ENCODE measurements at regions not wholly inside any gene's neighbourhood (a gene's known extent, or its start where the extent isn't known, plus 50 kb on each side); places are given as distances from the start of the nearest gene placed in this dataset.
"Not testable (repeated sequence)": the region's sequence is repeated elsewhere in the genome, so short reads cannot be mapped to it uniquely, and the experiment has no call there.

DNA sequence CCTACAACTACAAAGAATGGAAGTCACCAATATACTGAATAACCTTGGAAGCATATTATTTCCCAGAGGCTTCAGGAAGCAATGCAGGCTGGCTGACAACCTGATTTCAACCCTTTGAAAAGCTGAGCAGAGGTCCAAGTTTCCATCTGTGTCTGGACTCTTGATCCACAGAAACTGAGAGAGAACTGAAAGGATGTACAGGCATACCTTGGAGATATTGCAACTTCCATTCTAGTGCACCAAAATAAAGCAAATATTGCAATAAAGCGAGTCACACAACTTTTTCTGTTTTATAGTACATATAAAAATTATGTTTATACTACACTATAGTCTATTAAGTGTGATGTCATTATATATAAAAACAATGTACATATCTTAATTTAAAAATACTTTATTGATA, 85.3 kb downstream of the TYW3 start:
- DNase-seq = no peak

DNA sequence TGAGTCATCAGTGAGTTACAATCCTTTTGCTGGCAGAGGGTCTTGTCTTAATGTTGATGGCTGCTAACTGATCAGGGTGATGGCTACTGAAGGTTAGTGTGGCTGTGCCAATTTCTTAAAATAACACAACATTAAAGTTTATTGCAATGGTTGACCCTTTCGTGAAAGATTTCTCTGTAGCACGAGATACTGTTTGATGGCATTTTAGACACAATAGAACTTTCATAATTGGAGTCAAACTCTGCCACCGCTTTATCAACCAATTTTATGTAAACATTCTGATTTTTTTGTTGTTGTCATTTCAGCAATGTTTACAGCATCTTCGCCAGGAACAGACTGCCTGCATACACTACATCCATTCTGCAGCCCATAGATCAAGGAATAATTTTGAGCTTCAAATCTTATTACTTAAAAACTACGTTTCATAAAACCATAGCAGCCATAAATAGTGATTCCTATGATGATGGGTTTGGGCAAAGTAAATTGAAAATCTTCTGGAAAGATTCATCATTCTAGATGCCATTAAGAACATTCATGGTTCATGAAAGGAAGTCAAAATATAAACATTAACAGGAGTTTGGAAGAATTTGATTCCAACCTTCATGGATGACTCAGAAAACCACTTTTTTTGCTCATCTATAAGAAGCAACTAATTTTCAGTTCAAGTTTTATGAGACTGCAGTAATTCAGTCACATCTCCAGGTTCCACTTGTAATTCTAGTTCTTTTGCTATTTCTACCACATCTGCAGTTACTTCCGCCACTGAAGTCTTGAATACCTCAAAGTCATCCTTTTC, 85.9 kb downstream of the TYW3 start:
- DNase-seq = no peak

DNA sequence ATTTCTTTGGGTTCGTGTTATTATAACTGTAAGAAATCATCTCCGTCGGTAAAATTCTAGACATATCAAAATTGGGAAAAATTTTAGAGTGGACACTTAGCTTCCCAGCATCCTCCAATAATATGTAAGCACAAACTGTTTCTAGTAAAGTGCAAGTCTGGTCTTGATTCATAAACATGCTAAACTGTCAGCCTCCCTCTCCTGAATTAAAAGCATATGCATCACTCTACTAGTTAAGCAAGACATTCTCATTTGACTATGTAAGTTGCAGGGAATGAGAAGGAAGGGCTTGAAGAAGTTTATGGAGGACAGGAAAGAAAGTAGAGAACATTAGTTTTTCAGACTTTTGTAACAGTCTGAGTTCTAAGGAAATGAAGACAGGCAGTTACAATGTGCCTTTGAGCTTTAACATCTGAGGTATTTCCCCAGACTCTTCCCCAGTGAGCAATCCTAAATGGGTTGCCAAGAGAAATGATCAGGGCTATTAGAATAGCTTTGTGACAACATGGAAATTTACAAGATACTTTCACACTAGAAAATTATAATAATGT, 90.0 kb downstream of the TYW3 start:
- no peak for DNase-seq

DNA sequence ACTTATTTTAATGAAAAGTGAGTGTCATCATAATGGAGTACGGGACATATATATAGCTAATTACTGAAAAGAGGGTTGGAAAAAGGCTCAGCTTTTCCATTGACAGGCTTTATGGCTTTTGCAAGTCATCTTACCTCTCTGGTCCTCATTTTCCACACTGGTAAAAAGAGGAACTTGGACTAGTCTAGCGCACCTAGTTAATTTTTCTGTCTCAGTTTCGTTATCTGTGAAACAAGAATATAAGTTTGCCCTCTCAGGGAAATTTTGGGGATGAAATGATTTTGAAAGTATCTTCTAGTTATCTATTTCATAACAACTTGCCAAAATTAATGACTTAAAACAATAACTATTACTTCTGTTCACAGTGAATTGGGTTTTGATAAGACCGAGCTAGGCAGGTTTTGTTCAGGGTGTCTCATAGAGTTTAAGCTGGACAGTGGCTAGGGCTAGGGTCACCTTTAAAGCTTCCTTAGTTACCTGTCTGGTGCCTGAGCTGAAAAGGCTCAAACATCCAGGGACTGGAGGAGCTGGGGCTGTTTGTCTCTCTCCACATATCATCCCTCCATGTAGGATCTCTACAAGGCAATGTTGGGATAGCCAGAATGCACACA, 91.7 kb downstream of the TYW3 start:
- no peak for DNase-seq

- DNase-seq = no peak
These were observed 97.8 kb downstream of the TYW3 start for GRCh38 chr1:74830766-74831165.

- DNase-seq = no peak
These were observed 101.3 kb downstream of the TYW3 start for GRCh38 chr1:74834261-74834660.

DNA sequence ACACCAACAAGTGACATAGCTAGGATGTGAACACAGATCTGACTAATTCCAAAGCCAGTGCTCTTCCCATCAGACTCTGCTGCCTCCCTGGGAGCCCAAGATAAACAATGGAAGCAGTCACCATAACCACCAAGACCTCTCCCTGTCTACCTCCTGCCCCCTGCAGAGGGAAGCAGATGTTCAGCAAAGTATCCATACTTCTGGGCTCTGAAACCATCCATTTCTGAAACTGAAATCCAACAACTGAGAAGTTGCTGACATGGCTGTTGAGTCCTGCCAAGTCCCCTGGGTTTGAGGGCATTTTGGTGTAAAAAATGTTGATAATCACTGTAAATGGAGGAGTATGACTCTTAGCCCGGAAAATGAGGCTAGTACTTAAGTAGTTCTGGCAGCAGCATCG, 102.1 kb downstream of the TYW3 start:
- DNase-seq = no peak

- no peak for DNase-seq
These were observed 109.8 kb downstream of the TYW3 start for GRCh38 chr1:74842726-74843125.

DNA sequence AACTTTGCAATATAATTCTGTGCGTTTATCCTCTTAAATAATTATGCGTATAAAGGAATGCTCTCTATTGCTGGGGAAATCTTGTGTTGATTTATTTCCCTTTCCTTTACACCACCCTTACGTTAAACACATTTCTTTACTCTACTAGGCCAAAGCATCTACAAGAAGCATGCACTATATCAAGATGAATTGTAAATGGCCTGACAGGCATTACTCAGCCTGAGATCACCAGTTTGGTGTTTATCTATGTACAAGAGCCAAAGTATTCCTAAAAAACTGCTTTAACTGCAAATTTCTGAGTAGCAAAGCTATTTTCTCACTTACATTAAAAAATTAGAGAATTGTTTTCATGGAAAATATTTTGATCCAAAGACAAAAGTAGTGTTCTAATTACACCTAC, 114.8 kb downstream of the TYW3 start:
- DNase-seq = no peak

DNA sequence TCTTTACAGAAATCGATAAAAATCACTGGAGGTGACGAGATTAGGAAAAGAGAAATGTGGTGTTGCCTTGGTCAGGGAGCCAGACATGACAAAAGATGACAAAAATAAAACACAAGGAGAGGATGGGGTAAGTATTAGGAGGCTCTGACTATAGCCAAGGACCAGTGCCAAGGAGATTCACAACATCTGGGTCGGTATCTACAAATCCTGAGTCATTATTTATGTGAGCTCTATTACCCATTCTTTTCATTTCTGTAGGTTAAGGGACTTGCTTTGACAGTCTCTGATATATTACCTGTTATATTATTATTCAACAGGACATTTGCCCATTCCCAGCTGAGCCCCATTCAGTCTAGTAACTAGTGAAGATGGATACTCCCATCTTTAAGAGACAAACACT, 120.8 kb downstream of the TYW3 start:
- DNase-seq = no peak

- DNase-seq = no peak
These were observed 123.2 kb downstream of the TYW3 start for GRCh38 chr1:74856174-74856573.

- no peak for DNase-seq
These were observed 124.7 kb downstream of the TYW3 start for GRCh38 chr1:74857676-74858075.

GRCh38 chr1:74858136-74858535, 125.2 kb downstream of the TYW3 start:
- no peak for DNase-seq

DNA sequence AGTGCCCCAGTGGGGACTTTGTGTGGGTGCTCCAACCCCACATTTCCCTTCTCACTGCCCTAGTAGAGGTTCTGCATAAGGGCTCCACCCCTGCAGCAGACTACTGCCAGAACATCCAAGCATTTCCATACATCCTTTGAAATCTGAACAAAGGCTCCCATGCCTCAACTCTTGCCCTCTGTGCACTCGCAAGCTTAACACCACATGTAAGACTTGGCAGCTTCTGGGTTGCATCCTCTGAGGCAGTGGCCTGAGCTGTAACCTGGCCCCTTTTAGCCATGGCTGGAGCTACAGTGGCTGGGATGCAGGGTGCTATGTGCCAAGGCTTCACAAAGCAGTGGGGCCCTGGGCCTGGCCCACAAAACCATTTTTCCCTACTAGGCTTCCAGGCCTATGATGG, 128.9 kb downstream of the TYW3 start:
- DNase-seq = no peak

- no peak for DNase-seq
These were observed 136.8 kb downstream of the TYW3 start for GRCh38 chr1:74869702-74870101.

DNA sequence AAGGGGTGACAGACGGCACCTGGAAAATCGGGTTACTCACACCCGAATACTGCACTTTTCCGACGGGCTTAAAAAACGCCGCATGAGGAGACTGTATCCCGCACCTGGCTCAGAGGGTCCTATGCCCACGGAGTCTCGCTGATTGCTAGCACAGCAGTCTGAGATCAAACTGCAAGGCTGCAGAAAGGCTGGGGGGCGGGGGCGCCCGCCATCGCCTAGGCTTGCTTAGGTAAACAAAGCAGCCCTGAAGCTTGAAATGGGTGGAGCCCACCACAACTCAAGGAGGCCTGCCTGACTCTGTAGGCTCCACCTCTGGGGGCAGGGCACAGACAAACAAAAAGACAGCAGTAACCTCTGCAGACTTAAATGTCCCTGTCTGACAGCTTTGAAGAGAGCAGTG, 144.4 kb downstream of the TYW3 start:
- DNase-seq = not testable (repeated sequence)

DNA sequence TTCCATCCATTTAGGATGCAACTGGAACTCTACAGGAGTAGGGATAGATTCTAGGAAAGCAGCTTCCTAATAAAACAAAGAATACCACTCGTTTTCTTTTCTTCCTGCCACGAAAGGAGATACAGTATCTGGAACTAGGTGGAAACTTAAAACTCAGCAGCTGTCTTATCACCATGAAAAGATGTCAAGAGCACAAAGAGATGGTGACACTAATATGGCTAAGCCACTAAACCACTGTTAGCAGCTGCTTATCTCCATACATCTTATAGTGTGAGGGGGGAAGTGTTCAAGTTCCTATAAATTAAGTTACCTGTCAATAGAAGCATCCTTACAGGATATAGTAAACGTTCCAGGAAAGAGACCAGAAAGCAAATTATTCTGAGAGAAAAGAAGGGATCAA, 162.5 kb downstream of the TYW3 start:
- no peak for DNase-seq

GRCh38 chr1:74908131-74908530, 175.2 kb downstream of the TYW3 start:
- DNase-seq = no peak

DNA sequence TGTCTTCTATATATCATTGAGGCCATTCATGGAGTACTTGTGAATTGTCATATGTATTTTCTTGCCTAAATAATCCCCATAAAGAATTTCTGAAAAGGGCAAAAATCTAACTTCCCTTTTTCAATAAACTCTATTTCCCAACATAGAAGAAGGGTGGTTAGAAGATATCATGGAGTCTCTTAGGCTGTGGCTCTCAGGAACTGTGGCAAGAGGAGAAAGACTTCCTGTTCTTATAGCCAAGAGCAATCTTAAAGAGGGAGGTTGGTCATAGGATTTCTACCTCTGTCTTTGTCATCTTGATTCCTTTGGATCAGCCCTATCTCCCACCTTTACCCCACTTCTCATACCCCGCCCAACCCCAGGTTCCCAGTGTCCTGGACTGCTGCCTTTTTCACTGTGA, 175.8 kb downstream of the TYW3 start:
- no peak for DNase-seq

DNA sequence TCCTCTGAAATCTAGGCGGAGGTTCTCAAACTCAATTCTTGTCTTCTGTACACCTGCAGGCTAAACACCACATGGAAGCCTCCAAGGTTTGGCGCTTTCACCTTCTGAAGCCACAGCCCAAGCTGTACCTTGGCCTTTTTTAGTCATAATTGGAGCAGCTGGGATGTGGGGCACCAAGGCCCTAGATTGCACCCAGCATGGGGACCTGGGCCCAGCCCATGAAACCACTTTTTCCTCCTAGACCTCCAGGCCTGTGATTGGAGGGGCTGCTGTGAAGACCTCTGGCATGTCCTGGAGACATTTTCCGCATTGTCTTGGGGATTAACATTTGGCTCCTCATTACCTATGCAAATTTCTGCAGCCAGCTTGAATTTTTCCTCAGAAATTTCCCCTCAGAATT, 181.0 kb downstream of the TYW3 start:
- no peak for DNase-seq

GRCh38 chr1:74933500-74933899, 200.5 kb downstream of the TYW3 start:
- no peak for DNase-seq

- DNase-seq = no peak
These were observed 198.7 kb upstream of the LHX8 start for GRCh38 chr1:74935446-74935845.

GRCh38 chr1:74937176-74937575, 197.0 kb upstream of the LHX8 start:
- no peak for DNase-seq

- DNase-seq = no peak
These were observed 191.1 kb upstream of the LHX8 start for GRCh38 chr1:74943046-74943445.

GRCh38 chr1:74946388-74946787, 187.8 kb upstream of the LHX8 start:
- DNase-seq = no peak

Data from NCI-H2029 (cell line).